Gastrocnemius medialis (tissue), 4 donors: ENCODE measurements at regions not wholly inside any gene's neighbourhood (a gene's known extent, or its start where the extent isn't known, plus 50 kb on each side); places are given as distances from the start of the nearest gene placed in this dataset.

ENCODE experiments used
- CTCF ChIP-seq, 5 experiments: fragments of 450-650 bp in 3 of 5; fragments of 200-600 bp in 2 of 5; sonication (generic) in 2 of 5; IDR thresholded peaks in 4 of 5; conservative IDR thresholded peaks in 1 of 5; 1 replicate in 4 of 5; 2 replicates in 1 of 5; pipeline ENCODE4 v1.5.1; 2016 to 2019; ENCODE audit warnings: antibody characterized with exemption in 5 of 5, mild to moderate bottlenecking in 3 of 5, moderate library complexity in 3 of 5
- POLR2A ChIP-seq, 2 donors: fragments of 450-650 bp; IDR thresholded peaks; one replicate each; pipeline ENCODE4 v1.6.1; 2017; ENCODE audit warnings: antibody characterized with exemption in 2 of 2, mild to moderate bottlenecking in 2 of 2, moderate library complexity in 2 of 2

GRCh38 chr11:34749666-34750659 lies 129.1 kb downstream of the EHF start:
- TF ChIP-seq CTCF (IDR thresholded peaks at IDR 0.05 in 4 of 5, conservative IDR thresholded peaks at IDR 0.05 in 1 of 5) (no peak), POLR2A (IDR thresholded peaks at IDR 0.05) (no peak)
